Activated CD8-positive, alpha-beta memory T cell treated with anti-CD3 and anti-CD28 coated beads for 1 hour (primary cell): ENCODE measurements at regions not wholly inside any gene's neighbourhood (a gene's known extent, or its start where the extent isn't known, plus 50 kb on each side); places are given as distances from the start of the nearest gene placed in this dataset.
"Not testable (repeated sequence)": the region's sequence is repeated elsewhere in the genome, so short reads cannot be mapped to it uniquely, and the experiment has no call there.

ENCODE experiments used
- DNase-seq, 2 donors: peaks; one replicate each; pipeline ENCODE4 v3.0.0-alpha.2; 2020; ENCODE audit warnings: low read depth in 1 of 2; ENCODE audit errors: extremely low read depth in 1 of 2

DNA sequence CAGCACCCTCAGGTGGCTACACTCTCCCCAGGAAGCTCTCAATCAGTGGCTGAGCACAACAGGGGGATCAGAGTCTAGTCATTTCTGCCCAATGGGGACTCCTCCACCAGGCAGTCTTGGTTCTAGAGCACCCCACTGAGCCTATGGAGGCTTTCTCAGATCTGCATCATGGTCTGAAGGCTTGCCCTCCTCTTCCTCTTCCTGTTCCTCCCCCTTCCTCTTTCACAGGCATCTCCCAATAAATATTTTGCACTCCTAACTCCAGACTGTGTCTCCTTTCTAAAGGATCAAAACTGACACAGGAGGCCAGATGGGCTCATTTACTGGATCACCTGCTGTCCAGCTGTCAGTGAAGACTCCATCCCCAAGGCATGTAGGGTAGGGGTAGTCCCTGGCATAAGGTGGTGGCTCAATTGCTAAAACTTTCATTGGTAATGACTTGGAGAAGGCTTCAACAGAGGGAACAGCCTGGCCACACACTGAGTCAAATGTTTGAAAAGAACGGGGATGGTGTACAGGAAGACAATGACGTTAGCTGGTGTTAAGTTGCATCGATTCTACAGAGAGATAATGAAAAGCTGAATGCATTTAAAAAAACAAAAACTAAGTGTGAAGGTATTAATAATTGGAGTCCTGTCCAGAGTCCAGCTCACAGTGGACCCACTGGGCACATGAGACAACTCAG is 84.2 kb upstream of the SLC2A1 start:
- DNase-seq = no peak

DNA sequence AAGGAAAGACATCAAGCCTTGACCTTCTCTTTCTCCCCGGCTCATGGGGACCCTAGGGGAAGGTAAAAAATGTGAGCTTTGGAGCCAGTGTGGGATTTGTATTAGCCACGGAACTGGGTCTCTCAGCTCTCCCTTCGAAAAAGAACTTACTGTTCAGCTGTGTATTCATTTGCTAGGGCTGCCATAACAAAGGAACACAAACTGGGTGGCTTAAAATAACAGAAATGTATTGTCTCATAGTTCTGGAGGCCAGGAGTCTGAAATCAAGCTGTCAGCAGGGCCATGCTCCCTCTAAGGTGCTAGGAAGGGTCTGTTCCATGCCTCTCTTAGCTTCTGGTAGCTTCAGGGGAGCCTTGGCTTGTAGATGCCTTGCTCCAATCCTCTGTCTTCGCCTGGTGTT is 83.5 kb upstream of the SLC2A1 start:
- DNase-seq = no peak

DNA sequence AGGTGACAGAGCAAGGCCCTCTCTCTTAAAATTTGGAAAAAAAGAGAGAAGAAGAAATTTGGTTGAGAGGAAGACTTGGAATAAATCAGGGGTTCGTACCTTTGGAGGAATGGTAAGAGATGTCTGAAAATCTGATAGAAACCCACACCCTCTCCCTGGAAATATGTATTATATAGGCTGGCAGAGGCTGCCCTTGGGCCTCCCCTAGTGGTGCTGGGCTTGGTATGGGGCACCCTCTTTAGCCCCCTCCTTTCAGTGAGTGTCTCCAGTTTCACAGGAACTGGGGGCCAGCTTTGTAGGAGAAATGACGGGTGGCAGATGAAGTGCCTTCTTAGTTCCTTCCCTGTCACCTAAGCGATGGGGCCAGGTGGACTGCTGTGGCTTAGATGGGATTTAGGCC is 82.9 kb upstream of the SLC2A1 start:
- no peak for DNase-seq

DNA sequence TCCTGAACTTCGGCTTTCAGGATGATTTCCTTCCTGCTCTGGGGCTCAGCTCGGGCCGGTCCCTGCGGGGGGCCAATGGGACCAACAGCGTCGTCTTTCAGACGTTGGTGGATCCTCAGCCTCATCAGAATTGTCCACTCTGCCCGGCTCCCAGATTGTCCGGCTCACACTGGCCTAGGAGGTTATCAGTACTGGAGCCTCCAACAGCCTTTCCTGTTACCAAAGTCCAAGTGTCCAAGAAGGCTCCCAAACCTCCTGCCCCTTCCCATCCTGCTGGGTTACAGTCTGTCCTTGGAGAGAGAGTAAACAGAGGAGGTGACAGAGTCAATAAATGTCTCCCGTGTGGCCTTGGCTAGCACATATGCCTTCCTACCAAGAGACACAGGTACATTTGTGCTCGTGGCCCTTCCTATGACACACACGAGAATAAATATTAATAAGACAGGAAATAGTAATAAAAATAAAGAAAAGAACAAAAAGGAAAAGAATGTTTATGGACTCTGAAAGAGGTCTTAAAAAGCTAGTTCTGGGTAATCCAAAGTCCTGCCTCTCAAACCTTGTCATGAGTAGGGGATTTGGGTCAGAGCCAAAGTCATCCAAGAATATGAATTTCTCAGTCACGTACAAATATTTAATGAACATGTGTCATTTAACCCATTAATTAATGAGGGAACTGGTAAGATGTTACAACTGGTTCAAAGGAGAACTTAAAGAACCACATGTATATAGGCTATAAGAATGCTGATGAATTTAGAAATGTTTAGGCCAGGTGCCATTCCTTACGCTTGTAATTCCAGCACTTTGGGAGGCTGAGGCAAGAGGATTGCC is 80.8 kb upstream of the SLC2A1 start:
- no peak for DNase-seq

DNA sequence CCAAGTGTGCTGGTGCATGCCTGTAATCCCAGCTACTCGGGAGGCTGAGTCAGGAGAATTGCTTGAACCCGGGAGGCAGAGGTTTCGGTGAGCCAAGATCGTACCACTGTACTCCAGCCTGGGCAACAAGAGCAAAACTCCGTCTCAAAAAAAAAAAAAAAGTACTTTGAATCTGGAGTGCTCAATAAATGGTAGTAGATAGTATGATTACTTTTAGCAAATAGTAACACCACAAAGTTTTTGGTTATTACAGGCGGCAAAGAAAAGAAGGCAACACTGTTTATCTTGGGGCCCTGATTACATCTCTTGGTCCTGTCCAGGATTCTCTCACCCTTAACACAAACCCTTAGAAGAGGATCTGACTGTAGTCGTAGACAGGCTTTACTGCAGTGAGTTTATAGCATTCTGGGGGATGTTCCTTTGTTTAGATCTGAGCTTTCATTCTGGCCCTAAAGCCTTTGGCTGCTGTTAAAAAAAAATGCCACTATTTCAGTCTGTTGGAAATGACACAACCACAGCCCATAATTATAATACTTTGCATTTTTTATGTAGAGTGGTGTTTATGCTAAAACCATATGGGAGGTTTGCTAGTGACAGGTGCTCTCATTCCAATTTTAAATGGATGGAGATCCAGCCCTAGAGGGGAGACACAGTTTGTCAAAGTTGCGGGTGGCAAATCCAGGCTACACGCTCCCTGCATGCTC is 79.7 kb upstream of the SLC2A1 start:
- no peak for DNase-seq

DNA sequence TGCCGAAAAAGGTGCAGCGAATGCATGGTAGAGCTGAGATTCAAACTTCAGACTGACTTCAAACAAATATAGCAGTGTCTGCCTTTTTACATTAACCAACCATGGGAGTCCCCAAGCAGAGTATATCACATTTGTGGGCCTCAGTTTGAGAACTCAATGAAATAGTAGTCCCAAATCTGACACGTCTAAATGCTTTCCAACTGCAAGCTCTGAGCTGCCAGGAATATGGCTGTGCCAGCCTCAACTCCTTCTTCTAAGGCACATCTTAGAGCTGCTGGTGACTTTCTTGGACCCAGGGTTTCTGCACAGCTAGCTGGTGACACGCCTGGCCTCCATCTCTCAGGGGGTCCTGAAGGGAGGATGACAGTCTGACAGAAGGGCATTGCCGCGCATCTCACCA is 78.8 kb upstream of the SLC2A1 start:
- DNase-seq = no peak

DNA sequence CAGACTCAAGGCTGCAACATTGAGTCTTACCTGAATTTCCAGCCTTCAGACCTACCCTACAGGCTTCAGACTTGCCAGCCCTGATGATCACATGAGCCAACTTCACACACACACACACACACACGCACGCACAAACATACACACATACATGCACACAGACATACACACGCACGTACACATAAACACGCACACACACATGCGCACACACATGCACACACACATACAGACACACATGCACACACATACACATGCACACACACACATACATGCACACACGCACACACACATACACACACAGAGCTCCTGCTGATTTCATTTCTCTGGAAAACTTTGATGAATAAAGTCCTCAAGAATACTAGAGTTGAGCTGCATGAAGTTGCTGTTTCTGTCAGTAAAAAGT is 78.3 kb upstream of the SLC2A1 start:
- no peak for DNase-seq

DNA sequence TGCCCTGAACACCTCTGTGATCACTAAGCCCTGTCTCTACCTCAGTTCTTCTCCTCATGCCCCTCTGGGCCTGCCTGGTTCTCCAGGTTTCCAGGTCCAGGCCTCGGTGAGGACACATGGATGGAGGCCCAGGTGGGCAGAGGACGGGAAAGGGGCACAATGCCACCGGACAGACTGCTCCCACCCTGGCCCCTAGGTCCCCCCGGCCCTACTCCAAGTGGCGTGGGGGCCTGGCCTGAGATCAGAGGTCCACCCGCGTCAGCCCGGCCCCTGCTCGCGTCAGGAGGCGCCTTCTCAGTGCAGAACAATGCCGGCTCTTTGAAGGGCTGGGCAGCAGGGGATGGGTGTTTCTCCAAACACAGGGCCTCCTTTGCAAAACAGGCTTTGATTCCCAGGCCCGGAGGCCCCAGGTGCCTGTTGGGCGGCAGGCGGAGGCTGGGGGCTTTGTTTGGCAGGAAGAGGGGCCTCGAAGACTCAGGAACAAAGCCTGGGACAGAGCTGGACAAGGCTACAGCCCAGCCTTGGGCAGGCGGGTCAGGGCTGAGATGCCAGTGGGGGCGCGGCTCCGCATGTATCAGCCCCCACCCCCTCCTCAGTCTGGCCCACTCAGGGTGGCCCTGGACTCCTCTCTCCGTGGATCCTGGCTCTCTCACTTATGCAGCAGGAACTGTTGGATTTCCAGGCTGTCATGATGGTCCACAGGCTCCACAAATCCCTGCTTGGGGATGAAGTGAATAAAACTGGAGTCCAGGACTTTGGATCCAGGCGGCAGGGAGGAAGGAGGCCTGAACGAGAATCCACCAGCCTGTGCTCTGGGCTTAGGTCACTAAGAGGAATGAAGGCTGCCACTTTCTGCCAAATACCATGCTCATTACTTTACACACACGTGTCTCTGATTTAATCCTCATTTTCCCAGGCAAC is 77.4 kb upstream of the SLC2A1 start:
- DNase-seq = no peak

DNA sequence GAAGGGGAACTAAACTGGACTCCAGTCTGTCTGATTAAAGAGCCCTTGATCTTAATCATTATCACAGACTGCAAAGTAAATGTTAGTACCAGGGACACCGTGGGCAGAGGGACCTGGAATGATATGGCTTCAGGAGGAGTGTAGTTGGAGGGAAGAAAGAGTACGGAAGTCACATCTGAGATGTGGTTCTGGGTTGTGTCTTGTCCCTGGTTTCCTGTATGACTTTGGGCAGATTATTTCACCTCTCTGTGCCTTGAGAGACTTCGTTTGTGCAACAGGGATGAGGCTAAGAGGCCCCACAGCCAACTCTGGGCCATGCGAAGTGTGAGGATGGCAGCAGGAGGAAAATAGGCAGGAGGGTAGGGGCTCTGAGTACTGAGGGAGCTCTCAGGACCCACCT is 76.1 kb upstream of the SLC2A1 start:
- DNase-seq = no peak

DNA sequence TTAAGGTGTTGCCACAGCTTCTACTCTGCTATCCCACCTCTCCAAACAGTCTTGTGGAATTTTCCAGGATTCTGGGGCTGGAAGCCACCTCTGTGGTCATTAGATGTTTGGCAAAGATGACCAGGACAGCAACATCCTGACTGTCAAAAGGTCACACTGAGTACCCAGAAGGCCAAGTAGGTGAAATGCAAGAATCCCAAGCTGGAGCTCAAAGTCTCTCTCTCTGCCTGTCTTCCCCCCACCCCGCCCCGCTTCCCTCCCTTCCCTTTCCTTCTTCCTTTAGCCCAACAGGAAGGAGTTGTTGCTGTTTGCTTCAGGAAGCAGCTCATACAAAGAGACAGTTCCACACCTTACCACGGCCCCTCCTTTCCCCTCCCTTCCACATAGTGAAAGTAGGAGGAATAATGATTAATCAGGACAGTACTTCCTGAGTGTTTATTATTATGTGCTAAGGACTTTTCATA is 75.6 kb upstream of the SLC2A1 start:
- no peak for DNase-seq

DNA sequence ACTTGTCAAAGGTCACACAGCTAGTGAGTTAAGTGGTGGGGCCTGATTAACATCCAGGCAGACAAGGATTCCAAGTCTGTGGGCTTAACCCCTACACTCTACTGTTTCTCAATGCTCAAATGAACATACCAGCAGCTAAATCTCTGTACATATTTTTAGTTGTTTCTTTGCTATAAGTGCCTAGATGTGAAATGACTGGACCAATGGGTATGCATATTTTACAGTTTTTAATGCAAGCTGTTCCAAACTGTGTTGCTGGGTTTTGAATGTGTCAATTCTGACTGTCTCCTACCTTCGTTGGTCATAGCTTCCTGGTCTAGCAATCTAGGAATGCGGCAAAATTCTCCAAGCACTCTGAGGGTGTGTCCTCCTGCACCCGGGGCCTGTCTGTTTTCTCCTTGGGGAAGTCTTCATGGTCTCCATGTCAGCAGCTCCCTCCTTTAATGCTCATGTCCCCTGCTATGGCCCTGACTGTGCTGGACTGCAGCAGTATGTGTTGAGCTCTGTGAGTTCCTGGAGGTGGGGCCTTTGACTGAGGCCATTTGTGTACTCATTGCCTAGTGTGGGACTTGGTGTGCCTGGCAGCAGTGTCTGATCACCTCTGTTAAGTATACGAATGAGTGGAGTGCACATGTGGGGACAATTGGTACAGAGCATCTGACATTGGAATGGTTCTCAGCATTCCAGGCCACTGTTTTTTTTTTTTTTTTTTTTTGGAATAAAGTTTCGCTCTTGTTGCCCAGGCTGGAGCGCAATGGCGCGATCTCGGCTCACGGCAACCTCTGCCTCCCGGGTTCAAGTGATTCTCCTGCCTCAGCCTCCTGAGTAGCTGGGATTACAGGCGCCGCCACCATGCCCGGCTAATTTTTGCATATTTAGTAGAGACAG is 72.9 kb upstream of the SLC2A1 start:
- DNase-seq = no peak

DNA sequence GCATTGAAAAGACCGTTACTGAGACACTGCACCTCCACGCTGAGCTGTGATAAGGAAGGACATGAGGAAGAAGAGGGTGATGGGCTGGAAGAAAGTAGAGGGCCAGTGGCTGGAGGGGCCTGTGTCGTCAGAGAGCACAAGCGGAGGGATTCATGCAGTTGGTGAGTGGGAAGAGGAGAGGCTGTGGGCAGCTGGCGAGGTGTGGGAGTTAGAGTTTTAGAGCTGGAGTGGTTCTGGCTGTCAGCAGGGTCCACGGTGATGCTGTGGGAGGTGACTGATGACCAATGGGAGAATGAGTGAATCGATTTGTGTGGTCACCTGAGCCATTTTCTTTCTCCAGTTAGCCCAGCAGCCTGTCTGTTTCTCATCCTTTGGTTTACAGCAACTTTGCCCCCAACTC is 66.2 kb upstream of the SLC2A1 start:
- DNase-seq = no peak

DNA sequence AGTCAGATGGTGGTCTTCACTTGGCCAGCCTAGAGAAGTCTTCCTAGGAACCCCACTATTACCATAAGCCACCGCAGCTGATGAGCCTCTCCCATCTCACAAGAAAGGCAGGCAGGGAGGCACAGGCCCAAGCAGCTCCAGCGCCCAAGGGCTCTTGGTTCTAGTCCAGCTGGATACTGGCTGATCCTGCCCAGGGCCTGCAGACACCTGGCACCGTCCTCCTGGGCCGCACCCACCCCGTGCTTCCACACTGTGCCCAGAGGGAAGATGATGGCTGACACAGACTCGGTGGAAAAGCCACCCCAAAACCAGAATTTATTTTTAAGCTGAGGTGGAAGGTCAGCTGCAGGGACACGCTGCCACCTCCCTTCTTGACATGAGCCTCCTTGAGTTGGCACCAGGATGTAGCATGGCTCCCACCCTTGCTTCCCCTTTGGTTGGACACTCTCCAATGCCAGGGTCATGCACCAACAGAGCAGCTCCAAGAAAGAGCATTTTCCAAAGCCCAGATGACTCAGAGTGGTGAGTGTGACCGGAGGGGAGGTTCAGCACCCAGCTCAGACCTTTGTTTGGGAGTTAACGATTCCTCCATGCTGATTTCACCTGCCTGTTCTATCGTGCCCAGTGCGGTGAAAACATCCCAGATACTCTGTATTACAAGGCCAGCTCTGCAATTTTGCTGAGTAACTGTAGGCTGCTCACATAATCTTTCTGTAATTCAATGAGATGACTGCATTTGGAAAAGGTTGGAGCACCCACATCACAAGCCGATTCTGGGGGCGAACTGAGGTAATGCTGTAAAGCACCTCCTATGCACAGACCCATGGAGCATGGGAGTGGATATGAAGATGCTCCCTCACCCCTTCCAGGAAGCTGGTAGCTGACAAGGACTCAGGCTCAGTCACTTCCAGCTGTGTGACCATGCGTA is 63.1 kb upstream of the SLC2A1 start:
- no peak for DNase-seq

DNA sequence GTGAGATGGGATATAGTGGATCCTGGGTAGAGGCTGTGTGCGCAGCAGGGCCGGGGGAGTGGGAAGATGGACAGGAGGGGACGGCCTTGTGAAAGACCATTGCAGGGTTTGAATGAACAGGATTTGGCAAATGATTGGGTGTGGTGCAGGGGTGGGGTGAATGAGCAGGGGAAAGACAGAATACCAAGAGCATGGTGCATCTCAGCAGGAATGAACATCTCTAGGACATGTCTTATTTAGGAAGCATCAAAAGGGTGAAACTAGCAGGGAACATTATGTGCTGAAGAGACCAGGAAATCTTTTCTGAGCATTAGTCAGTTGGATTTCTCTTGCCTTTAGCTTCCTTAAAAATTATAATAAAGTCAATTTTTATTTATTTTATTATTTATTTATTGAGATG is 60.6 kb upstream of the SLC2A1 start:
- DNase-seq = no peak

DNA sequence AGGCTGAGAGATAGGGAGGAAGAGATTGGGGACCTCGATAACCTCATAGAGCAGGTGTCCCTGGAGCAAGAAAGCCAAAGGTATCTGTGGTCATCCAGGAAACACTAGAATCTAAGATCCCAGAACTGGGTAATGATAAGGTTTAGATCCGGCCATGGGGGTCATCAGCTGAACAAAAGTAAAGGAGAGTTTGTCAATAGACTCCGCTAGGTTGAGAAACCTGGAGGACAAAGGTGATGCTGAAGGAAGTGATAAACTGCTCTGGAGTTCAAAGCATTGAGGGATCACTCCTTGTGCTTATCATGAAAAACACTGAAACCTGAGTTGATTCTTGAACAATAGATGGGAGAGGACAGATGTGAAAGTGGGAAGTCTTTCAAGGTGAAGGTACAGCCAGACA is 59.5 kb upstream of the SLC2A1 start:
- DNase-seq = no peak

DNA sequence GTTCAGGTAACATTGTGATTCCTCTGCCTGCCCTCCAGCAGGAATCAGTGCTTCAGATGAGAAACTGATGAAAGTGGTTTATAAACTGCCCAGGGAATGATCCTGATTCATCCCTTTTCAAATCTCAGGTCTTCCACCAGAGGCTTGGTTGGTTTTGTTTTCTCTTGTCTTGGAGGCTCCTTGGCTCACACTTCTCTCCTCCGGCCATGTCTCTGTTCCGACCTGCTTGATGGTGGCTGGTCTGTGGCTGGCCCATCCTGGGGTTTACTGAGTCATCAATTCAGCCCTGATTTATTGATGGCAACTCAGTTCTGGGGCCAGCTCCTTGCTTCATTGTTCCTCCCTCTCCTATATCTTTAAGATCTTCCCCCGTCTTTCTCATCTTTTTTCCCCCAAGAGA is 56.6 kb upstream of the SLC2A1 start:
- DNase-seq = no peak

DNA sequence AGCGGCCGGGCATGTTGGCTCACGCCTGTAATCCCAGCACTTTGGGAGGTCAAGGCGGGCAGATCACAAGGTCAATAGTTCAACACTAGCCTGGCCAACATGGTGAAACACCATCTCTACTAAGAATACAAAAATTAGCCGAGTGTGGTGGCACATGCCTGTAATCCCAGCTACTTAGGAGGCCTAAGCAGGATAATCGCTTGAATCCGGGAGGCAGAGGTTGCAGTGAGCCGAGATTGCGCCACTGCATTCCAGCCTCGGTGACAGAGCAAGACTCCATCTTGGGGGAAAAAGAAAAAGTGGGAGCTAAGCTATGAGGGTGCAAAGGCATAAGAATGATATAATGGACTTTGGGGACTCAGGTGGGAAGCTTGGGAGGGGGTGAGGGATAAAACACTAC is 55.9 kb upstream of the SLC2A1 start:
- DNase-seq = not testable (repeated sequence)

DNA sequence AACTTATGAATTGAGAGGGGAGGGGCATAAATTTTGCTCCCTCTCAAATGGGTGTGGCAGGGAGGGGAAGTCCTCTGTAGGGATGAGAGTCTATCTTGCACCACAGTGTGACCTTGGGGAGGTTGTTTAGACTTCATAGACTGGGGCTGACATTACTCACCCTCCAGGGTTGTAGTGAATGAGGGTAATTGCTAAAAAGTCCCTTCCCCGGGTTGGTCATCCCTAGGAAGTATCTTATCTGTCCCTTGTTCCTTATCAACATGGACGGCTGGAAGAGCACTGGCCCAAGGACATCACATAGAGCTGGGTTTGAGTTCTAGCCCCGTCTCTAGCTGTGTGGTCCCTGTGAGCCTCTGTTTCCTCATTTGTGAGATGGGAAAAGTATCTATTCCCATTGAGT is 52.4 kb upstream of the SLC2A1 start:
- no peak for DNase-seq

DNA sequence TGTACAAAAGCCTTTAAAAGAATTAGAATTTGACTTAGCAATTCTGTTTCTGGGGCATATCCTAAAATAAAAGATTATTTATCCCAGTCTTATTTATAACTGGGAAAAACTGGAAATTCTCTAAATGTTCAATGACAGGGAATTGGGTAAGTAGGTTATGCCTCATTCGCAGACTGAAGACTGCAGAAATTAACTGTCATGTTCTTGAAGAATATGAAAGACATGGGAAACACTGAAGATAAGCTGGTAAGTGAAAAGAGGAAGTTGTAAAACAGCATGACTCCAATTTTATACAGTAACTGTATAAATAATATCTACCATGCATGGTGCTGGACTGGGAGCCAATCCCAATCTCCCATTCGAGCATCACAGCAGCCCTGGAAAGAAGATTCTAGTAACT is 50.6 kb upstream of the SLC2A1 start:
- no peak for DNase-seq
